ENCODE measurements at regions not wholly inside any gene's neighbourhood (a gene's known extent, or its start where the extent isn't known, plus 50 kb on each side); places are given as distances from the start of the nearest gene placed in this dataset.
A peak's percentile ranks its signal among the peaks of the same experiment; 100 is the strongest.

- Histone ChIP-seq H3K9ac (ENCODE audit: low read depth, low read length, poor library complexity) (no peak overlapping the region), H3K27ac (replicated peaks; ENCODE audit: low read length) (no peak overlapping the region), H2AK5ac (ENCODE audit: low read depth, low read length) (no peak overlapping the region), H2BK5ac (ENCODE audit: low read length) (no peak overlapping the region), H3K14ac (ENCODE audit: low read length) (no peak overlapping the region), H3K9me3 (replicated peaks in 1 of 2; ENCODE audit: control insufficient read depth in 2 of 2, insufficient read depth in 1 of 2, low read depth in 1 of 2, low read length in 2 of 2) (peaks cover 2 to 3% of the 10 kb centered on the region in 2 donors), H3K27me3 (ENCODE audit: control insufficient read depth in 3 of 3, insufficient read depth in 3 of 3, low read depth in 1 of 3, low read length in 3 of 3) (no peaks in the 10 kb centered on the region), H2BK15ac (ENCODE audit: low read length) (no peak overlapping the region), H3K4ac (ENCODE audit: low read length) (no peak overlapping the region), H3K79me1 (ENCODE audit: low read depth, low read length) (no peaks in the 10 kb centered on the region), H3K36me3 (replicated peaks in 1 of 2; ENCODE audit: control insufficient read depth in 2 of 2, insufficient read depth in 2 of 2, low read length in 2 of 2) (no peaks in the 10 kb centered on the region), H4K8ac (ENCODE audit: low read depth, low read length) (no peak overlapping the region), H3K4me2 (ENCODE audit: insufficient read depth, low read length, poor library complexity, severe bottlenecking) (no peak overlapping the region), H3K18ac (ENCODE audit: low read length) (no peak overlapping the region), H2BK12ac (ENCODE audit: low read length) (no peak overlapping the region), H2BK120ac (ENCODE audit: low read depth, low read length) (no peak overlapping the region), H3K23ac (ENCODE audit: low read depth, low read length, poor library complexity) (no peak overlapping the region), H2AFZ (ENCODE audit: low read length) (no peak overlapping the region), H3K4me3 (ENCODE audit: low read length in 2 of 2) (no peak overlapping the region), H3K4me1 (ENCODE audit: control insufficient read depth in 2 of 2, insufficient read depth in 1 of 2, low read depth in 1 of 2, low read length in 2 of 2) (no peaks in the 10 kb centered on the region), H4K91ac (ENCODE audit: low read depth, low read length, poor library complexity) (no peak overlapping the region)
- DNase-seq (ENCODE audit: low spot score), result no peak
- WGBS, 2 donors (ENCODE audit: extremely low coverage in 2 of 2, insufficient read length in 2 of 2, insufficient replicate concordance in 1 of 2), result no CpG with 5 or more reads among the region's 2 CpGs
Observed at GRCh38 chr11:112439614-112440013, 179.0 kb upstream of the PLET1 start.

GRCh38 chr11:112440518-112440917, 179.9 kb upstream of the PLET1 start:
- DNase-seq (ENCODE audit: low spot score), result peak; percentile 14

GRCh38 chr11:112448168-112448567, 187.5 kb upstream of the PLET1 start:
- H3K9ac ChIP-seq (ENCODE audit: low read depth, low read length, poor library complexity), result no peak overlapping the region
- H2BK15ac ChIP-seq (ENCODE audit: low read length), result peak overlapping the region; percentile 41
- H3K9me3 ChIP-seq (replicated peaks in 1 of 2; ENCODE audit: control insufficient read depth in 2 of 2, insufficient read depth in 1 of 2, low read depth in 1 of 2, low read length in 2 of 2), result peaks cover 3 to 4% of the 10 kb centered on the region in 2 donors
- no peak overlapping the region for H4K8ac ChIP-seq (ENCODE audit: low read depth, low read length)
- no peak overlapping the region for H2BK5ac ChIP-seq (ENCODE audit: low read length)
- H3K27me3 ChIP-seq (ENCODE audit: control insufficient read depth in 3 of 3, insufficient read depth in 3 of 3, low read depth in 1 of 3, low read length in 3 of 3), result no peaks in the 10 kb centered on the region
- H3K18ac ChIP-seq (ENCODE audit: low read length), result peak overlapping the region; percentile 78
- H2AK5ac ChIP-seq (ENCODE audit: low read depth, low read length), result peak overlapping the region; percentile 53
- WGBS, 2 donors (ENCODE audit: extremely low coverage in 2 of 2, insufficient read length in 2 of 2, insufficient replicate concordance in 1 of 2), result no CpG with 5 or more reads among the region's 4 CpGs
- H3K27ac ChIP-seq (replicated peaks; ENCODE audit: low read length), result no peak overlapping the region
- H4K91ac ChIP-seq (ENCODE audit: low read depth, low read length, poor library complexity), result no peak overlapping the region
- H3K4me3 ChIP-seq (ENCODE audit: low read length in 2 of 2), result no peak overlapping the region
- no peak overlapping the region for H2BK12ac ChIP-seq (ENCODE audit: low read length)
- H2BK120ac ChIP-seq (ENCODE audit: low read depth, low read length), result no peak overlapping the region
- H3K23ac ChIP-seq (ENCODE audit: low read depth, low read length, poor library complexity), result peak overlapping the region; percentile 34
- H3K36me3 ChIP-seq (replicated peaks in 1 of 2; ENCODE audit: control insufficient read depth in 2 of 2, insufficient read depth in 2 of 2, low read length in 2 of 2), result peaks cover 0 to 2% of the 10 kb centered on the region in 2 donors
- no peak overlapping the region for H3K4me2 ChIP-seq (ENCODE audit: insufficient read depth, low read length, poor library complexity, severe bottlenecking)
- H3K4me1 ChIP-seq (ENCODE audit: control insufficient read depth in 2 of 2, insufficient read depth in 1 of 2, low read depth in 1 of 2, low read length in 2 of 2), result no peaks in the 10 kb centered on the region
- DNase-seq (ENCODE audit: low spot score), result no peak
- H3K14ac ChIP-seq (ENCODE audit: low read length), result no peak overlapping the region
- H3K4ac ChIP-seq (ENCODE audit: low read length), result peak overlapping the region; percentile 17
- no peaks in the 10 kb centered on the region for H3K79me1 ChIP-seq (ENCODE audit: low read depth, low read length)
- H2AFZ ChIP-seq (ENCODE audit: low read length), result no peak overlapping the region

More at GRCh38 chr11:112440518-112440917, 179.9 kb upstream of the PLET1 start:
- Histone ChIP-seq H3K27me3 (ENCODE audit: control insufficient read depth in 3 of 3, insufficient read depth in 3 of 3, low read depth in 1 of 3, low read length in 3 of 3) (no peaks in the 10 kb centered on the region), H3K23ac (ENCODE audit: low read depth, low read length, poor library complexity) (no peak overlapping the region), H2BK5ac (ENCODE audit: low read length) (no peak overlapping the region), H3K9ac (ENCODE audit: low read depth, low read length, poor library complexity) (no peak overlapping the region), H3K27ac (replicated peaks; ENCODE audit: low read length) (no peak overlapping the region), H3K36me3 (replicated peaks in 1 of 2; ENCODE audit: control insufficient read depth in 2 of 2, insufficient read depth in 2 of 2, low read length in 2 of 2) (no peaks in the 10 kb centered on the region), H2AK5ac (ENCODE audit: low read depth, low read length) (no peak overlapping the region), H2BK15ac (ENCODE audit: low read length) (no peak overlapping the region), H3K18ac (ENCODE audit: low read length) (no peak overlapping the region), H3K4me3 (ENCODE audit: low read length in 2 of 2) (no peak overlapping the region), H3K4me1 (ENCODE audit: control insufficient read depth in 2 of 2, insufficient read depth in 1 of 2, low read depth in 1 of 2, low read length in 2 of 2) (no peaks in the 10 kb centered on the region), H3K14ac (ENCODE audit: low read length) (no peak overlapping the region), H2BK120ac (ENCODE audit: low read depth, low read length) (no peak overlapping the region), H2AFZ (ENCODE audit: low read length) (no peak overlapping the region), H3K4me2 (ENCODE audit: insufficient read depth, low read length, poor library complexity, severe bottlenecking) (no peak overlapping the region), H4K91ac (ENCODE audit: low read depth, low read length, poor library complexity) (no peak overlapping the region), H2BK12ac (ENCODE audit: low read length) (no peak overlapping the region), H3K4ac (ENCODE audit: low read length) (no peak overlapping the region), H3K9me3 (replicated peaks in 1 of 2; ENCODE audit: control insufficient read depth in 2 of 2, insufficient read depth in 1 of 2, low read depth in 1 of 2, low read length in 2 of 2) (peaks cover 2 to 4% of the 10 kb centered on the region in 2 donors), H3K79me1 (ENCODE audit: low read depth, low read length) (no peaks in the 10 kb centered on the region), H4K8ac (ENCODE audit: low read depth, low read length) (no peak overlapping the region)
- no CpG with 5 or more reads among the region's 1 CpG for WGBS, 2 donors (ENCODE audit: extremely low coverage in 2 of 2, insufficient read length in 2 of 2, insufficient replicate concordance in 1 of 2)

GRCh38 chr11:112448806-112449205, 188.1 kb upstream of the PLET1 start:
- Histone ChIP-seq H3K9ac (ENCODE audit: low read depth, low read length, poor library complexity) (no peak overlapping the region), H2BK5ac (ENCODE audit: low read length) (no peak overlapping the region), H2BK120ac (ENCODE audit: low read depth, low read length) (no peak overlapping the region), H2AFZ (ENCODE audit: low read length) (no peak overlapping the region), H3K36me3 (replicated peaks in 1 of 2; ENCODE audit: control insufficient read depth in 2 of 2, insufficient read depth in 2 of 2, low read length in 2 of 2) (peaks cover 0 to 2% of the 10 kb centered on the region in 2 donors), H3K27me3 (ENCODE audit: control insufficient read depth in 3 of 3, insufficient read depth in 3 of 3, low read depth in 1 of 3, low read length in 3 of 3) (no peaks in the 10 kb centered on the region), H3K27ac (replicated peaks; ENCODE audit: low read length) (no peak overlapping the region), H3K4me2 (ENCODE audit: insufficient read depth, low read length, poor library complexity, severe bottlenecking) (no peak overlapping the region), H3K4me1 (ENCODE audit: control insufficient read depth in 2 of 2, insufficient read depth in 1 of 2, low read depth in 1 of 2, low read length in 2 of 2) (no peaks in the 10 kb centered on the region), H3K18ac (ENCODE audit: low read length) (no peak overlapping the region), H3K9me3 (replicated peaks in 1 of 2; ENCODE audit: control insufficient read depth in 2 of 2, insufficient read depth in 1 of 2, low read depth in 1 of 2, low read length in 2 of 2) (peaks cover 3 to 4% of the 10 kb centered on the region in 2 donors), H3K4me3 (ENCODE audit: low read length in 2 of 2) (no peak overlapping the region), H2BK15ac (ENCODE audit: low read length) (no peak overlapping the region), H3K14ac (ENCODE audit: low read length) (no peak overlapping the region), H3K79me1 (ENCODE audit: low read depth, low read length) (no peaks in the 10 kb centered on the region), H2AK5ac (ENCODE audit: low read depth, low read length) (no peak overlapping the region), H3K23ac (ENCODE audit: low read depth, low read length, poor library complexity) (no peak overlapping the region), H2BK12ac (ENCODE audit: low read length) (no peak overlapping the region), H4K8ac (ENCODE audit: low read depth, low read length) (no peak overlapping the region), H3K4ac (ENCODE audit: low read length) (no peak overlapping the region), H4K91ac (ENCODE audit: low read depth, low read length, poor library complexity) (no peak overlapping the region)
- WGBS, 2 donors (ENCODE audit: extremely low coverage in 2 of 2, insufficient read length in 2 of 2, insufficient replicate concordance in 1 of 2), result no CpG with 5 or more reads among the region's 1 CpG
- DNase-seq (ENCODE audit: low spot score), result no peak

Data from neuronal stem cell (in vitro differentiated cells).